ENCODE measurements at regions not wholly inside any gene's neighbourhood (a gene's known extent, or its start where the extent isn't known, plus 50 kb on each side); places are given as distances from the start of the nearest gene placed in this dataset.

DNA sequence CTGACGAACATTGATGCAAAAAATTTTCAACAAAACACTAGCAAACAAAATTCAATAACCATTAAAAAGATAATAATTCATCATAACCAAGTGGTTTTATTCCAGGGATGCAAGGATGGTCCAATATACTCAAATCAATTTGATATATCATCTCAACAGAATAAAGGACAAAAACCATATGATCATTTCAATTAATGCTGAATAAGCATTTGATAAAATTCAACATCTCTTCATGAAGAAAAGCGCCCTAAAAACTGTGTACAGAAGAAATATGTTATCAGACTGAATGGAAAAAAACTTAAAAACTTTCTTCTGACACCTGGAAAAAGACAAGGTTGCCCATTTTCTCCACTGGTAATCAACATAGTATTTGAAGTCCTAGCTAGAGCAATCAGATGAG lies 720.3 kb upstream of the RGMB start:
- Histone ChIP-seq H3F3A (ENCODE audit: insufficient read depth, low read length, poor library complexity, severe bottlenecking) (no peaks in the 10 kb centered on the region), H3K4me3 (ENCODE audit: low read length) (no peak overlapping the region), H2AFZ (ENCODE audit: low read depth, low read length) (no peak overlapping the region), H3K36me3 (ENCODE audit: insufficient read depth, low read length) (no peaks in the 10 kb centered on the region), H3K4me2 (ENCODE audit: low read length) (no peak overlapping the region), H3K9me3 (ENCODE audit: low read length) (no peaks in the 10 kb centered on the region), H3K27ac (ENCODE audit: low read length) (no peak overlapping the region), H4K20me1 (ENCODE audit: insufficient read depth) (no peaks in the 10 kb centered on the region), H3K79me2 (replicated peaks; ENCODE audit: insufficient read depth, low read length) (no peaks in the 10 kb centered on the region), H3K9ac (ENCODE audit: low read length) (no peak overlapping the region), H3K9me2 (ENCODE audit: insufficient read depth, low read length) (no peaks in the 10 kb centered on the region), H3K27me3 (ENCODE audit: insufficient read depth, low read depth, low read length) (no peaks in the 10 kb centered on the region)
- TF ChIP-seq EZH2 (IDR thresholded peaks at IDR 0.05; ENCODE audit: borderline replicate concordance, insufficient read depth, low read length, poor library complexity, severe bottlenecking) (no peak), SMC3 (conservative IDR thresholded peaks at IDR 0.05; ENCODE audit: poor library complexity) (no peak), CTCF (IDR thresholded peaks at IDR 0.05; ENCODE audit: poor library complexity, severe bottlenecking) (no peak), EP300 (conservative IDR thresholded peaks at IDR 0.05; ENCODE audit: poor library complexity, severe bottlenecking) (no peak), POLR2AphosphoS5 (IDR thresholded peaks at IDR 0.05) (no peak), TAF1 (IDR thresholded peaks at IDR 0.05; ENCODE audit: low read depth) (no peak), RAD21 (conservative IDR thresholded peaks at IDR 0.05) (no peak), MXI1 (conservative IDR thresholded peaks at IDR 0.05; ENCODE audit: poor library complexity, severe bottlenecking) (no peak)
- TF ChIP-seq, protein P1, sequence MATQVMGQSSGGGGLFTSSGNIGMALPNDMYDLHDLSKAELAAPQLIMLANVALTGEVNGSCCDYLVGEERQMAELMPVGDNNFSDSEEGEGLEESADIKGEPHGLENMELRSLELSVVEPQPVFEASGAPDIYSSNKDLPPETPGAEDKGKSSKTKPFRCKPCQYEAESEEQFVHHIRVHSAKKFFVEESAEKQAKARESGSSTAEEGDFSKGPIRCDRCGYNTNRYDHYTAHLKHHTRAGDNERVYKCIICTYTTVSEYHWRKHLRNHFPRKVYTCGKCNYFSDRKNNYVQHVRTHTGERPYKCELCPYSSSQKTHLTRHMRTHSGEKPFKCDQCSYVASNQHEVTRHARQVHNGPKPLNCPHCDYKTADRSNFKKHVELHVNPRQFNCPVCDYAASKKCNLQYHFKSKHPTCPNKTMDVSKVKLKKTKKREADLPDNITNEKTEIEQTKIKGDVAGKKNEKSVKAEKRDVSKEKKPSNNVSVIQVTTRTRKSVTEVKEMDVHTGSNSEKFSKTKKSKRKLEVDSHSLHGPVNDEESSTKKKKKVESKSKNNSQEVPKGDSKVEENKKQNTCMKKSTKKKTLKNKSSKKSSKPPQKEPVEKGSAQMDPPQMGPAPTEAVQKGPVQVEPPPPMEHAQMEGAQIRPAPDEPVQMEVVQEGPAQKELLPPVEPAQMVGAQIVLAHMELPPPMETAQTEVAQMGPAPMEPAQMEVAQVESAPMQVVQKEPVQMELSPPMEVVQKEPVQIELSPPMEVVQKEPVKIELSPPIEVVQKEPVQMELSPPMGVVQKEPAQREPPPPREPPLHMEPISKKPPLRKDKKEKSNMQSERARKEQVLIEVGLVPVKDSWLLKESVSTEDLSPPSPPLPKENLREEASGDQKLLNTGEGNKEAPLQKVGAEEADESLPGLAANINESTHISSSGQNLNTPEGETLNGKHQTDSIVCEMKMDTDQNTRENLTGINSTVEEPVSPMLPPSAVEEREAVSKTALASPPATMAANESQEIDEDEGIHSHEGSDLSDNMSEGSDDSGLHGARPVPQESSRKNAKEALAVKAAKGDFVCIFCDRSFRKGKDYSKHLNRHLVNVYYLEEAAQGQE (IDR thresholded peaks at IDR 0.05; ENCODE audit: borderline replicate concordance) = no peak

DNA sequence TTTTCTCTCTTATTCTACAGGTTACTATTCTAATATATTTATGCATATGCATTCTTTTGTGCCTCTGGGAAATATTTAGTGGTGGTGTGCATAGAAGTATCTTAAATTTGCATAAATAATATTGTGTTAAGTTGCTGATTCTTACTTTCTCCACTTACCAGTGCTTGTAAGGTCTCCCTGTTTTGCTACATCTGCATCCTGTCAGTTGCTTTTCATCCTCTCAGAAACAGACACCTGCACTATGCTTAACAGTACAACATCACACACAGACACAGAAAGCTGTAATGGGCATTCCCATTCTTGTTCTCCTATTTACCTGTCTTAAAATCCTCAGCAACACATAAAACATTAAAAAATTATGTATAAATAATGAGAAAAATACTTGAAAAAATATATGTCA lies 713.3 kb upstream of the RGMB start:
- no peaks in the 10 kb centered on the region for H3K9me2 ChIP-seq (ENCODE audit: insufficient read depth, low read length)
- H3K36me3 ChIP-seq (ENCODE audit: insufficient read depth, low read length) = no peaks in the 10 kb centered on the region
- no peaks in the 10 kb centered on the region for H3K79me2 ChIP-seq (replicated peaks; ENCODE audit: insufficient read depth, low read length)
- H3K4me2 ChIP-seq (ENCODE audit: low read length) = no peak overlapping the region
- H3F3A ChIP-seq (ENCODE audit: insufficient read depth, low read length, poor library complexity, severe bottlenecking) = no peaks in the 10 kb centered on the region
- no peak overlapping the region for H2AFZ ChIP-seq (ENCODE audit: low read depth, low read length)
- no peaks in the 10 kb centered on the region for H4K20me1 ChIP-seq (ENCODE audit: insufficient read depth)
- no peak overlapping the region for H3K9ac ChIP-seq (ENCODE audit: low read length)
- no peaks in the 10 kb centered on the region for H3K27me3 ChIP-seq (ENCODE audit: insufficient read depth, low read depth, low read length)
- H3K4me3 ChIP-seq (ENCODE audit: low read length) = no peak overlapping the region
- TF ChIP-seq, protein P1 (IDR thresholded peaks at IDR 0.05; ENCODE audit: borderline replicate concordance) = no peak
- TF ChIP-seq TAF1 (IDR thresholded peaks at IDR 0.05; ENCODE audit: low read depth) (no peak), POLR2AphosphoS5 (IDR thresholded peaks at IDR 0.05) (no peak), SMC3 (conservative IDR thresholded peaks at IDR 0.05; ENCODE audit: poor library complexity) (no peak), CTCF (IDR thresholded peaks at IDR 0.05; ENCODE audit: poor library complexity, severe bottlenecking) (no peak), EZH2 (IDR thresholded peaks at IDR 0.05; ENCODE audit: borderline replicate concordance, insufficient read depth, low read length, poor library complexity, severe bottlenecking) (no peak), RAD21 (conservative IDR thresholded peaks at IDR 0.05) (no peak), EP300 (conservative IDR thresholded peaks at IDR 0.05; ENCODE audit: poor library complexity, severe bottlenecking) (no peak), MXI1 (conservative IDR thresholded peaks at IDR 0.05; ENCODE audit: poor library complexity, severe bottlenecking) (no peak)
- H3K9me3 ChIP-seq (ENCODE audit: low read length) = no peaks in the 10 kb centered on the region
- no peak overlapping the region for H3K27ac ChIP-seq (ENCODE audit: low read length)
